AG10803 (cell line): ENCODE measurements at regions not wholly inside any gene's neighbourhood (a gene's known extent, or its start where the extent isn't known, plus 50 kb on each side); places are given as distances from the start of the nearest gene placed in this dataset.
"Not testable (repeated sequence)": the region's sequence is repeated elsewhere in the genome, so short reads cannot be mapped to it uniquely, and the experiment has no call there.

Experiments used
- DNase-seq: peaks from one replicate; pipeline ENCODE4 v3.0.0; 2010; ENCODE audit warnings: low read depth
- H3K4me3 ChIP-seq: 2 replicates; pipeline ENCODE4 v1.5.1; 2011; ENCODE audit warnings: mild to moderate bottlenecking, low read length, control low read depth
- TF ChIP-seq, protein P1 (sequence below): conservative IDR thresholded peaks from 2 replicates; pipeline ENCODE4 v1.5.1; 2011; ENCODE audit warnings: mild to moderate bottlenecking, low read length, control low read depth, inconsistent platforms

DNA sequence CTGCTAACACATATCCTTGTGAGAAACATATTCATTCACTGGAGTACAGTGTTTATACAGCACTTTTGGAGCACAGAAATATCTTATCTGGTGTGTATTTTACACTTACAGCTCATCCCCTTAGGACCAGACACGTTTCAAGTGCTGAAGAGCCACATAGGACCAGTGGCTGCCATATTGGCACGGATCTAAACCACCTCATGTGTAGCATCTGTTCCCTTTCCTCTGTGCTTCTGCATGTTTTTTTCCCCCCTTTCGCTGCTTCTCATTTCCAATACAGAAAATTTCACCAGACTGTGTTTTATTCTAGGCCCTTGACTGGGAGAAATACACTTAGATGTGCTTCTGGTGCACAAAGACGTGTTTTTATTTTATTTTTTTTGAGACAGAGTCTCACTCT lies 69.7 kb upstream of the RBMX start:
- TF ChIP-seq, protein P1, sequence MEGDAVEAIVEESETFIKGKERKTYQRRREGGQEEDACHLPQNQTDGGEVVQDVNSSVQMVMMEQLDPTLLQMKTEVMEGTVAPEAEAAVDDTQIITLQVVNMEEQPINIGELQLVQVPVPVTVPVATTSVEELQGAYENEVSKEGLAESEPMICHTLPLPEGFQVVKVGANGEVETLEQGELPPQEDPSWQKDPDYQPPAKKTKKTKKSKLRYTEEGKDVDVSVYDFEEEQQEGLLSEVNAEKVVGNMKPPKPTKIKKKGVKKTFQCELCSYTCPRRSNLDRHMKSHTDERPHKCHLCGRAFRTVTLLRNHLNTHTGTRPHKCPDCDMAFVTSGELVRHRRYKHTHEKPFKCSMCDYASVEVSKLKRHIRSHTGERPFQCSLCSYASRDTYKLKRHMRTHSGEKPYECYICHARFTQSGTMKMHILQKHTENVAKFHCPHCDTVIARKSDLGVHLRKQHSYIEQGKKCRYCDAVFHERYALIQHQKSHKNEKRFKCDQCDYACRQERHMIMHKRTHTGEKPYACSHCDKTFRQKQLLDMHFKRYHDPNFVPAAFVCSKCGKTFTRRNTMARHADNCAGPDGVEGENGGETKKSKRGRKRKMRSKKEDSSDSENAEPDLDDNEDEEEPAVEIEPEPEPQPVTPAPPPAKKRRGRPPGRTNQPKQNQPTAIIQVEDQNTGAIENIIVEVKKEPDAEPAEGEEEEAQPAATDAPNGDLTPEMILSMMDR: no peak
- no peak for DNase-seq

DNA sequence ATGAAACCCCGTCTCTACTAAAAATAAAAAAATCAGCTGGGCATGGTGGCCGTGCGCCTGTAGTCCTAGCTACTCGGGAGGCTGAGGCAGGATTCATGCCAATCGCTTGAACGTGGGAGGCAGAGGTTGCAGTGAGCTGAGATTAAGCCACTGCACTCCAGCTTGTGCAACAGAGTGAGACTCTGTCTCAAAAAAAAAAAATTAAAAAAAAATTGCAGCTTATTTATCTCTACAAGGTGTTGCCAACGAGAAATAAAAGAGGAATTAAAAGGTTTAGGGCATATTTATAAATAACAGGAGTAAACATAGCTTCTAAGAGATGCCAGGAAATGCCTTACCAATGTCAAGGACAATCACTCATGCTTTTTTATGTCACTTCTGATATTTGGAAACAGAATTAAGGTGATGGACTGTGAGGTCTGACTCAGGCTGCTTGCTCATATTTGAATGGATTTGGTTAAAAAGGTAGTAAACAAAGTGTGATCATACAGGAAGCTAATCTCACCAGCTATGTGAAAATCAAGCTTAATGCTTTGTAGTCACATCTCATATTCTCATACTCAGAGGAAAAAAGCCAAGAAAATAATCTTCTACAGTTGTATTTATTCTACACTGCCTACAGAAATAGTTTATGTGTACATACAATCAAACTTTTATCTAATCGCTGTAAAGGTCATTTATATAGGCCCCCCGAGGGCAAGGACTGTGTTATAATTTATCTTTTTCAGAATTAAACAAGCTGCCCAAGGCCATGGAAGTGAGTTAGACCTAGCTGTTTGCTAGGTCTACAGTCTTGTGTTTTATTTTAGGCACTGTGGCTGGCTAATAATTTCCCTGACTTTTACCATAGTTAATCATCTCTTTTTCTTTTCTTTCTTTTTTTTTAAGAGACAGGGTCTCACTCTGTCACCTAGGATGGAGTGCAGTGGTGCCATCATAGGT lies 61.1 kb upstream of the RBMX start:
- no peak overlapping the region for H3K4me3 ChIP-seq
- TF ChIP-seq, protein P1: no peak
- DNase-seq: no peak

More for the DNA sequence above, 69.7 kb upstream of the RBMX start:
- no peak overlapping the region for H3K4me3 ChIP-seq

DNA sequence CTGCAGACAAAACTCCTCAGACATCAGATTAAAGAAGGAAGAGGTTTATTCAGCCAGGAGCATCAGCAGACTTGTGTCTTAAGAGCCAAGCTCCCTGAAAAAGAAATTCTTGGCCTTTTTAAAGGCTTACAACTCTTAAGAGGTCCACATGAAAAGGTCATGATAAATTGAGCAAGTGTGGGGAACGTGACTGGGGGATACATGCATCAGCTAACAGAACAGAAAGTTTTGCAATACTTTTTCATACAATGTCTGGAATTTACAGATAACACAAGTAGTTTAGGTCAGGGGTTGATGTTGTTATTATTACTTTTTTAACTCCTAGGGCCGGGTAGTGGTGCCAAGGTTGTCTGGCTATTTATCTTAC lies 55.6 kb upstream of the RBMX start:
- DNase-seq: no peak
- TF ChIP-seq, protein P1: no peak
- no peak overlapping the region for H3K4me3 ChIP-seq

DNA sequence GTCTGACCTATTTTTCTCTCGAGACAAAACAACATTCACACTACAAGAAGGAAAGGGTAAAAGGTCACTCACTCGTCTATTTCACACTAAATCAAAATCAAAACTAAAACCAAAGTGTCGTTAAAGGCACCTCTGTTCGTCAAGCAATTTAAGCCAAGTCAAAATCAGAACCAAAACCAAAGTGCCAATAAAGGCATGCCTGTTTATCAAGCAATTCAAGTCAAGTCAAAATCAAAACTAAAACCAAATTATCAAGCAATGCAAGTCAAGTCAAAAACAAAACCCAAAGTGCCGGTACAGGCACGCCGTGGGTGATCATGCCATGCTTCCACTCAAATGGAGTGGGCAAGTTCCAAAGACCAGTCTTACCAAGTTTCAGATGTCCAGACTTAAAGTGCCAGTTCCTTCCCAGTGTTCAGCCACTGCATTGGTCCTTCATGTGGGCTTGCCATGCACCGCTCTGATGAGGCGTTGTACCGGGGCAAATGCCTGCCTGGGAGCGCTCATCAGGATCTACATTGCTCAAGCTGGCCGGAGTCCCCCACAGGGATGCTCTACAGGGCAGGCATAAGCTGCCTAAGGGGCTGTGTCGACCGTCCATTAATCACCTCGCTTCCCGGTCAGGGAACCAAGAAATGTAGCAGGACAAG lies 55.1 kb upstream of the RBMX start:
- not testable (repeated sequence) for H3K4me3 ChIP-seq, DNase-seq

DNA sequence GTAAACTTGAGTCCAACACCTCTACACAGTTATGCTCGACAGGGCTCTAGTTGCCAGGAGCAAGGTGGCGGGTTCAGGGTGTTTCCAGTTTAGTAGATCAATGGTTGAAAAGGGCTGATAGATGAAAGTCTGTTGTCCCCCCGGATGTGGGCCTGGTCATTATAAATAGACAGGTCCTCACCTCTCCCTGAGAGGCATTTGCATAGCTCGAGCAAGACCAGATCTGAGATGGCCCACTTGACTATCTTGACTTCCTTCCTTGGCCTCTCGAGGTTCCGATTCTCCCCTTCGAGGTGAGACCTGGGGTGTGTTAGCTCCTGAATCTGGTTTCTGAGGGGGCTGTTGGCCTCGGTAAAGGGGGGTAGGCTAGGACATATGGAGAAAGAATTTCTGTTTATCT lies 54.1 kb upstream of the RBMX start:
- DNase-seq, H3K4me3 ChIP-seq: not testable (repeated sequence)

DNA sequence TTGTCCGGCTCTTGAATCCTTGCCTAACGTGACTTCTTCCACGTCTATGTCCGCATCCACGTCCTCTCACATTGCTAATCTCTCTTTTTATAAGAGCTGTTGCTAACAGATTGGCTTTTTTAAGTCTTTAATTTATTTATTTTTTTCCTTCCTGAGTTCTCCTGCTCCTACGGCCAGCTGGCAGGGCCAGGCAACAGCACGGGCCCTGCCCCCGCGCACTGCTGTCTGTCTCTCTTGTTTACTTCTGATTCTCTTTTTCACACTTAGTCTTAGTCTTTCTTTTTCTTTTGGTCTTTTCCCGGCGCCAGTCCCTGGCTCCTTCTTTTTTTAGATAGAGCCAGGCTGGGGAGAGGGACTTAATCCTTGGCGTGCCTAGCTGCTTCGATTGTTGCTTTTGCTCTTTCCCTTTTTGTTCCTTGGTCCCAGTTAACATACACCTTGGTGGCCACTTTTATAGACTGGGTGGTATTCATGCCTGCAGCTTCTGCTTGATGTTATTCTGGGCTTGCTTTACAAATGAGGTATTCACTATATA lies 53.2 kb upstream of the RBMX start:
- H3K4me3 ChIP-seq: no peak overlapping the region
- DNase-seq: no peak
- TF ChIP-seq, protein P1: no peak

DNA sequence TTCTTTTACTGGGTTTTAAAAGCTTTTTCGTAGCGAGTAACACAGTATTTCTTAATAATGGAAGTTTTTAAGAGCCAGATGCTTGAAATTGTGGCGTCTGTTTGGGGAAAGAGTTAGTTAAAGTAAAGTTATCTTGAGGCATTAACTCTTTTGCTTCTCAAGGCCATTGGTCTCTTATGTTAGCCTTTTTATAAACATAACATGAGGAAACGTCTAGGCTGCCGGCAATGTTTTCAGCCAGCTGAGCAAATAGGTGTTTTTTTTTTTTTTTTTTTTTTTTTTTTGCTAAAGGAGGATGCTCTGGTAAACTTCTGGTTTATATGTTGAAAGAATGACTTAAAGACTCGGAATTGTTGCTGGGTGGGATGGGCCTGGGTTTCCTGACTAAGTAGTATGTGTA lies 51.1 kb upstream of the RBMX start:
- TF ChIP-seq, protein P1: no peak
- no peak for DNase-seq
- H3K4me3 ChIP-seq: no peak overlapping the region
